GM10248 (cell line): ENCODE measurements at regions not wholly inside any gene's neighbourhood (a gene's known extent, or its start where the extent isn't known, plus 50 kb on each side); places are given as distances from the start of the nearest gene placed in this dataset.

Experiments
- CTCF ChIA-PET: fragments of 300-600 bp; sonication (Branson Sonifier 250); formaldehyde crosslinking; extraction: SDS; loops from one replicate; lab custom pipeline; 2021; ENCODE audit warnings: antibody characterized with exemption; lab: Yijun Ruan, JAX
- POLR2A ChIA-PET: fragments of 350-650 bp; sonication (Branson Sonifier 250); formaldehyde crosslinking; extraction: SDS; loops from one replicate; lab custom pipeline; 2020; ENCODE audit warnings: antibody characterized with exemption; lab: Yijun Ruan, JAX
- DNase-seq: peaks from one replicate; pipeline ENCODE4 v3.0.0; 2012; ENCODE audit errors: extremely low spot score
- CTCF ChIP-seq: IDR thresholded peaks from 2 replicates; pipeline ENCODE4 v1.5.1; 2012; ENCODE audit warnings: mild to moderate bottlenecking, low read depth; ENCODE audit errors: extremely low read depth, missing control alignments, control extremely low read depth

GRCh38 chr22:49564666-49565515, 262.8 kb downstream of the BRD1 start:
- CTCF ChIA-PET = no interaction called here
- POLR2A ChIA-PET = no interaction called here
- no peak for TF ChIP-seq CTCF
- no peak for DNase-seq

- ChIA-PET CTCF (no interaction called here), POLR2A (no interaction called here)
- DNase-seq = no peak
- no peak for TF ChIP-seq CTCF
These were observed 263.6 kb downstream of the BRD1 start for GRCh38 chr22:49564054-49564453.

GRCh38 chr22:49562685-49563249, 264.9 kb downstream of the BRD1 start:
- DNase-seq = no peak
- CTCF ChIA-PET = no interaction called here
- POLR2A ChIA-PET = no interaction called here
- no peak for TF ChIP-seq CTCF

- DNase-seq = no peak
- no peak for TF ChIP-seq CTCF
- POLR2A ChIA-PET = no interaction called here
- CTCF ChIA-PET = no interaction called here
These were observed 265.7 kb downstream of the BRD1 start for GRCh38 chr22:49561976-49562375.

- no peak for TF ChIP-seq CTCF
- no peak for DNase-seq
- ChIA-PET POLR2A (no interaction called here), CTCF (no interaction called here)
These were observed 266.3 kb downstream of the BRD1 start for GRCh38 chr22:49561338-49561737.

GRCh38 chr22:49555526-49555925, 272.1 kb downstream of the BRD1 start:
- ChIA-PET POLR2A (no interaction called here), CTCF (no interaction called here)
- DNase-seq = no peak
- TF ChIP-seq CTCF = no peak
